ENCODE measurements at regions not wholly inside any gene's neighbourhood (a gene's known extent, or its start where the extent isn't known, plus 50 kb on each side); places are given as distances from the start of the nearest gene placed in this dataset.

DNA sequence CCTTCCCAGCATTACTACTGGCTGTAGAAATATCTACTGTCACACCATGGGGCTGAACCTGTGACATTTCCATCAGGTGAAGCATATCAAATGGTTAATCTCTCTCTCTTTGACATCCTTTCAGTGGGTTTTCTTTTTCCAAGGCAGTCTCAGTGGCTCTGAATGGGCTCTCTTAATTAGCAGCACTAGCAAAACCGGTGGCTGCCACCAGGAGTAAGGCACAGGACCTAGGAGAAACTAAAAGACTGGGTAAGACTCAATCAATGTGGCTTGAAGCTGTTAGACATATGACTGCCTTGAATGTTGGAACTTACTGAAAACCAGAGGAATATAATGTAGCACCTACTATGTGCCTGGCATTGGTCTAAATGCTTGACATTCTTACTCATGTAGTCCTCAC, 445.0 kb upstream of the KIF2A start:
- Histone ChIP-seq H4K20me1 (replicated peaks; ENCODE audit: control insufficient read depth, extremely low read depth, insufficient read depth, low read length) (no peaks in the 10 kb centered on the region), H3K4me3 (replicated peaks in 1 of 3; ENCODE audit: insufficient read depth in 1 of 3, low read depth in 1 of 3, low read length in 3 of 3) (no peak overlapping the region), H3K27ac (ENCODE audit: insufficient read depth, low read depth, low read length) (no peak overlapping the region), H2AFZ (ENCODE audit: low read depth, low read length) (no peak overlapping the region), H3K4me2 (ENCODE audit: insufficient read depth, low read length) (no peak overlapping the region), H3K79me2 (ENCODE audit: control insufficient read depth, insufficient read depth, low read length) (no peaks in the 10 kb centered on the region), H3K36me3 (ENCODE audit: control insufficient read depth in 2 of 2, extremely low read depth in 1 of 2, insufficient read depth in 2 of 2, low read length in 2 of 2) (no peaks in the 10 kb centered on the region), H3K4me1 (ENCODE audit: control insufficient read depth, extremely low read depth, insufficient read depth, low read length) (no peaks in the 10 kb centered on the region), H3K9me1 (replicated peaks; ENCODE audit: control insufficient read depth, extremely low read depth, insufficient read depth, low read length) (no peaks in the 10 kb centered on the region), H3K9me3 (replicated peaks; ENCODE audit: control insufficient read depth, insufficient read depth, low read length) (no peaks in the 10 kb centered on the region), H3K27me3 (ENCODE audit: control insufficient read depth in 2 of 2, insufficient read depth in 2 of 2, low read length in 2 of 2) (no peaks in the 10 kb centered on the region), H3K9ac (replicated peaks; ENCODE audit: extremely low read depth, insufficient read depth, low read length) (no peak overlapping the region)
- CTCF ChIA-PET = no interaction called here
- dilution Hi-C loops (cut with MboI; ENCODE audit: extremely low pct_ligation_motif_present, low sequenced_read_pairs) (no loop called here), intact Hi-C loops (cut with micrococcal nuclease) (no loop called here)
- TF ChIP-seq MYC (IDR thresholded peaks at IDR 0.05; ENCODE audit: low read depth, low read length) (no peak), EZH2 (IDR thresholded peaks at IDR 0.05; ENCODE audit: borderline replicate concordance, low read depth, low read length, severe bottlenecking) (no peak), JUN (IDR thresholded peaks at IDR 0.05; ENCODE audit: borderline replicate concordance, insufficient read depth, insufficient read length, low read depth) (no peak), POLR2AphosphoS5 (IDR thresholded peaks at IDR 0.05; ENCODE audit: insufficient read depth, low read depth, low read length) (no peak), GATA2 (IDR thresholded peaks at IDR 0.05; ENCODE audit: insufficient read depth, insufficient read length, low read depth, low read length) (no peak), POLR2A (IDR thresholded peaks at IDR 0.05; ENCODE audit: low read depth, low read length) (no peak), FOS (IDR thresholded peaks at IDR 0.05; ENCODE audit: borderline replicate concordance, insufficient read depth, low read length) (no peak)
- TF ChIP-seq, protein P1, sequence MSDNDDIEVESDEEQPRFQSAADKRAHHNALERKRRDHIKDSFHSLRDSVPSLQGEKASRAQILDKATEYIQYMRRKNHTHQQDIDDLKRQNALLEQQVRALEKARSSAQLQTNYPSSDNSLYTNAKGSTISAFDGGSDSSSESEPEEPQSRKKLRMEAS (IDR thresholded peaks at IDR 0.05; ENCODE audit: insufficient read depth, insufficient read length) = no peak
- TF ChIP-seq, protein P2, sequence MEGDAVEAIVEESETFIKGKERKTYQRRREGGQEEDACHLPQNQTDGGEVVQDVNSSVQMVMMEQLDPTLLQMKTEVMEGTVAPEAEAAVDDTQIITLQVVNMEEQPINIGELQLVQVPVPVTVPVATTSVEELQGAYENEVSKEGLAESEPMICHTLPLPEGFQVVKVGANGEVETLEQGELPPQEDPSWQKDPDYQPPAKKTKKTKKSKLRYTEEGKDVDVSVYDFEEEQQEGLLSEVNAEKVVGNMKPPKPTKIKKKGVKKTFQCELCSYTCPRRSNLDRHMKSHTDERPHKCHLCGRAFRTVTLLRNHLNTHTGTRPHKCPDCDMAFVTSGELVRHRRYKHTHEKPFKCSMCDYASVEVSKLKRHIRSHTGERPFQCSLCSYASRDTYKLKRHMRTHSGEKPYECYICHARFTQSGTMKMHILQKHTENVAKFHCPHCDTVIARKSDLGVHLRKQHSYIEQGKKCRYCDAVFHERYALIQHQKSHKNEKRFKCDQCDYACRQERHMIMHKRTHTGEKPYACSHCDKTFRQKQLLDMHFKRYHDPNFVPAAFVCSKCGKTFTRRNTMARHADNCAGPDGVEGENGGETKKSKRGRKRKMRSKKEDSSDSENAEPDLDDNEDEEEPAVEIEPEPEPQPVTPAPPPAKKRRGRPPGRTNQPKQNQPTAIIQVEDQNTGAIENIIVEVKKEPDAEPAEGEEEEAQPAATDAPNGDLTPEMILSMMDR (IDR thresholded peaks at IDR 0.05; ENCODE audit: extremely low read depth in 1 of 2, insufficient read depth in 1 of 2, low read depth in 1 of 2, low read length in 2 of 2) = no peak
- BruUV-seq (replicated peaks) = no TSS peak
- POLR2A ChIA-PET = no interaction called here
- DNase-seq (ENCODE audit: low read depth, low spot score) (no peak), FAIRE-seq (no peak)
